PC-3 (cell line): ENCODE measurements at regions not wholly inside any gene's neighbourhood (a gene's known extent, or its start where the extent isn't known, plus 50 kb on each side); places are given as distances from the start of the nearest gene placed in this dataset.

Source experiments
- CTCF ChIP-seq: fragments of 300-600 bp; sonication (generic); conservative IDR thresholded peaks from 2 replicates; pipeline ENCODE4 v1.5.1; 2017; ENCODE audit warnings: antibody characterized with exemption, low read depth, mild to moderate bottlenecking, low read length
- EZH2 ChIP-seq: fragments of 300-600 bp; sonication (generic); IDR thresholded peaks from one replicate; pipeline ENCODE4 v1.6.1; 2017; ENCODE audit warnings: antibody characterized with exemption, mild to moderate bottlenecking, low read length; ENCODE audit not compliant: unreplicated experiment
- EZH2phosphoT487 ChIP-seq: fragments of 300-600 bp; sonication (generic); IDR thresholded peaks from 2 replicates; pipeline ENCODE4 v1.6.1; 2018; ENCODE audit warnings: mild to moderate bottlenecking, antibody characterized with exemption, low read length, borderline replicate concordance

GRCh38 chr20:11117808-11118528, 444.2 kb upstream of the JAG1 start:
- TF ChIP-seq EZH2phosphoT487 (no peak), CTCF (no peak), EZH2 (no peak)
